NCI-H146 treated with DMSO at 0.1 percent for 48 hours (cell line): ENCODE measurements at regions not wholly inside any gene's neighbourhood (a gene's known extent, or its start where the extent isn't known, plus 50 kb on each side); places are given as distances from the start of the nearest gene placed in this dataset.

Experiments
- DNase-seq: peaks from one replicate; lab custom pipeline; 2025; ENCODE audit not compliant: unreplicated experiment; lab: John Stamatoyannopoulos, UW

- no peak for DNase-seq
These were observed 75.3 kb upstream of the BOC start for GRCh38 chr3:113136071-113136470.

GRCh38 chr3:113136544-113136943 is 74.8 kb upstream of the BOC start:
- DNase-seq, result no peak

- no peak for DNase-seq
These were observed 72.3 kb upstream of the BOC start for GRCh38 chr3:113138839-113139743.

GRCh38 chr3:113140876-113141275 is 70.5 kb upstream of the BOC start:
- no peak for DNase-seq

GRCh38 chr3:113141543-113141942 is 69.8 kb upstream of the BOC start:
- no peak for DNase-seq

- DNase-seq, result no peak
These were observed 68.9 kb upstream of the BOC start for GRCh38 chr3:113142476-113142875.

- no peak for DNase-seq
These were observed 68.0 kb upstream of the BOC start for GRCh38 chr3:113143353-113143752.

- no peak for DNase-seq
These were observed 63.6 kb upstream of the BOC start for GRCh38 chr3:113147681-113148261.

GRCh38 chr3:113148284-113148683 is 63.1 kb upstream of the BOC start:
- no peak for DNase-seq

GRCh38 chr3:113150250-113150649 is 61.1 kb upstream of the BOC start:
- no peak for DNase-seq

GRCh38 chr3:113151461-113152031 is 59.8 kb upstream of the BOC start:
- peak; percentile 69 for DNase-seq

- DNase-seq, result no peak
These were observed 58.5 kb upstream of the BOC start for GRCh38 chr3:113152849-113153248.

- no peak for DNase-seq
These were observed 57.8 kb upstream of the BOC start for GRCh38 chr3:113153499-113154107.

- no peak for DNase-seq
These were observed 54.5 kb upstream of the BOC start for GRCh38 chr3:113156816-113157333.

GRCh38 chr3:113157408-113158030 is 53.8 kb upstream of the BOC start:
- DNase-seq, result no peak

- no peak for DNase-seq
These were observed 53.2 kb upstream of the BOC start for GRCh38 chr3:113158171-113158570.
